ENCODE measurements at regions not wholly inside any gene's neighbourhood (a gene's known extent, or its start where the extent isn't known, plus 50 kb on each side); places are given as distances from the start of the nearest gene placed in this dataset.

GRCh38 chr10:70958396-70958795 lies 70.0 kb upstream of the PCBD1 start:
- no peaks in the 10 kb centered on the region for H3K9me3 Mint-ChIP-seq
- ATAC-seq (replicated peaks in 1 of 4): no peak
- WGBS (ENCODE audit: insufficient coverage): 83% methylated on average over 1 of the region's 3 CpGs
- H3K36me3 ChIP-seq (ENCODE audit: control insufficient read depth in 2 of 2, extremely low read depth in 1 of 2, insufficient read depth in 1 of 2, low read length in 1 of 2): no peaks in the 10 kb centered on the region
- H3K4me1 Mint-ChIP-seq: no peaks in the 10 kb centered on the region
- ChIA-PET CTCF (no interaction called here), POLR2A (no interaction called here)
- H3K9me3 ChIP-seq: no peaks in the 10 kb centered on the region
- peaks cover 2 to 13% of the 10 kb centered on the region in 2 donors for H3K27me3 Mint-ChIP-seq
- H3K27me3 ChIP-seq (replicated peaks in 1 of 2; ENCODE audit: control insufficient read depth in 2 of 2, extremely low read depth in 1 of 2, insufficient read depth in 2 of 2, low read length in 1 of 2): peaks cover 0 to 22% of the 10 kb centered on the region in 2 experiments
- no peaks in the 10 kb centered on the region for H3K36me3 Mint-ChIP-seq
- no peak for DNase-seq
- no peak overlapping the region for H3K27ac ChIP-seq (ENCODE audit: low read length)
- H3K4me1 ChIP-seq (ENCODE audit: control insufficient read depth in 1 of 2, extremely low read depth in 1 of 2, insufficient read depth in 2 of 2, low read length in 2 of 2): no peaks in the 10 kb centered on the region
- no peak overlapping the region for H3K4me3 ChIP-seq (ENCODE audit: control insufficient read depth in 1 of 2, extremely low read depth in 1 of 2, low read length in 1 of 2)
- H3K4me3 Mint-ChIP-seq: no peak overlapping the region
- H3K27ac Mint-ChIP-seq: no peak overlapping the region

- 93% methylated on average over 2 of the region's 2 CpGs for WGBS (ENCODE audit: insufficient coverage)
- Mint-ChIP-seq H3K4me1 (no peaks in the 10 kb centered on the region), H3K27me3 (peaks cover 2 to 10% of the 10 kb centered on the region in 2 donors), H3K36me3 (no peaks in the 10 kb centered on the region), H3K4me3 (no peak overlapping the region), H3K9me3 (no peaks in the 10 kb centered on the region), H3K27ac (no peak overlapping the region)
- Histone ChIP-seq H3K27ac (ENCODE audit: low read length) (no peak overlapping the region), H3K9me3 (no peaks in the 10 kb centered on the region), H3K4me3 (ENCODE audit: control insufficient read depth in 1 of 2, extremely low read depth in 1 of 2, low read length in 1 of 2) (no peak overlapping the region), H3K4me1 (ENCODE audit: control insufficient read depth in 1 of 2, extremely low read depth in 1 of 2, insufficient read depth in 2 of 2, low read length in 2 of 2) (no peaks in the 10 kb centered on the region), H3K27me3 (replicated peaks in 1 of 2; ENCODE audit: control insufficient read depth in 2 of 2, extremely low read depth in 1 of 2, insufficient read depth in 2 of 2, low read length in 1 of 2) (peaks cover 0 to 22% of the 10 kb centered on the region in 2 experiments), H3K36me3 (ENCODE audit: control insufficient read depth in 2 of 2, extremely low read depth in 1 of 2, insufficient read depth in 1 of 2, low read length in 1 of 2) (no peaks in the 10 kb centered on the region)
- no peak for ATAC-seq (replicated peaks in 1 of 4)
- POLR2A ChIA-PET: no interaction called here
- DNase-seq: no peak
- CTCF ChIA-PET: no interaction called here
Observed at GRCh38 chr10:70960316-70960715, 72.0 kb upstream of the PCBD1 start.

- H3K27me3 Mint-ChIP-seq: peaks cover 5 to 13% of the 10 kb centered on the region in 2 donors
- H3K4me1 ChIP-seq (ENCODE audit: control insufficient read depth in 1 of 2, extremely low read depth in 1 of 2, insufficient read depth in 2 of 2, low read length in 2 of 2): no peaks in the 10 kb centered on the region
- no peaks in the 10 kb centered on the region for H3K36me3 Mint-ChIP-seq
- H3K4me3 ChIP-seq (ENCODE audit: control insufficient read depth in 1 of 2, extremely low read depth in 1 of 2, low read length in 1 of 2): no peak overlapping the region
- no peak overlapping the region for H3K27ac Mint-ChIP-seq
- POLR2A ChIA-PET: no interaction called here
- ATAC-seq (replicated peaks in 1 of 4) (no peak), DNase-seq (no peak)
- H3K4me1 Mint-ChIP-seq: no peaks in the 10 kb centered on the region
- no peaks in the 10 kb centered on the region for H3K36me3 ChIP-seq (ENCODE audit: control insufficient read depth in 2 of 2, extremely low read depth in 1 of 2, insufficient read depth in 1 of 2, low read length in 1 of 2)
- CTCF ChIA-PET: no interaction called here
- H3K27ac ChIP-seq (ENCODE audit: low read length): no peak overlapping the region
- 93% methylated on average over 2 of the region's 9 CpGs for WGBS (ENCODE audit: insufficient coverage)
- no peak overlapping the region for H3K4me3 Mint-ChIP-seq
- H3K9me3 ChIP-seq: no peaks in the 10 kb centered on the region
- peaks cover 0 to 27% of the 10 kb centered on the region in 2 experiments for H3K27me3 ChIP-seq (replicated peaks in 1 of 2; ENCODE audit: control insufficient read depth in 2 of 2, extremely low read depth in 1 of 2, insufficient read depth in 2 of 2, low read length in 1 of 2)
- H3K9me3 Mint-ChIP-seq: no peaks in the 10 kb centered on the region
Observed at GRCh38 chr10:70960783-70961570, 72.6 kb upstream of the PCBD1 start.

GRCh38 chr10:70962686-70963085 lies 74.3 kb upstream of the PCBD1 start:
- no peak overlapping the region for H3K4me3 Mint-ChIP-seq
- ATAC-seq (replicated peaks in 1 of 4): no peak
- no peaks in the 10 kb centered on the region for H3K36me3 ChIP-seq (ENCODE audit: control insufficient read depth in 2 of 2, extremely low read depth in 1 of 2, insufficient read depth in 1 of 2, low read length in 1 of 2)
- peaks cover 8 to 13% of the 10 kb centered on the region in 2 donors for H3K27me3 Mint-ChIP-seq
- H3K4me1 ChIP-seq (ENCODE audit: control insufficient read depth in 1 of 2, extremely low read depth in 1 of 2, insufficient read depth in 2 of 2, low read length in 2 of 2): no peaks in the 10 kb centered on the region
- no peaks in the 10 kb centered on the region for H3K9me3 ChIP-seq
- WGBS (ENCODE audit: insufficient coverage): no CpG with 5 or more reads among the region's 4 CpGs
- ChIA-PET CTCF (no interaction called here), POLR2A (no interaction called here)
- H3K27ac Mint-ChIP-seq: no peak overlapping the region
- H3K4me3 ChIP-seq (ENCODE audit: control insufficient read depth in 1 of 2, extremely low read depth in 1 of 2, low read length in 1 of 2): no peak overlapping the region
- H3K9me3 Mint-ChIP-seq: no peaks in the 10 kb centered on the region
- no peaks in the 10 kb centered on the region for H3K4me1 Mint-ChIP-seq
- peaks cover 0 to 30% of the 10 kb centered on the region in 2 experiments for H3K27me3 ChIP-seq (replicated peaks in 1 of 2; ENCODE audit: control insufficient read depth in 2 of 2, extremely low read depth in 1 of 2, insufficient read depth in 2 of 2, low read length in 1 of 2)
- H3K27ac ChIP-seq (ENCODE audit: low read length): no peak overlapping the region
- H3K36me3 Mint-ChIP-seq: no peaks in the 10 kb centered on the region
- DNase-seq: no peak

DNA sequence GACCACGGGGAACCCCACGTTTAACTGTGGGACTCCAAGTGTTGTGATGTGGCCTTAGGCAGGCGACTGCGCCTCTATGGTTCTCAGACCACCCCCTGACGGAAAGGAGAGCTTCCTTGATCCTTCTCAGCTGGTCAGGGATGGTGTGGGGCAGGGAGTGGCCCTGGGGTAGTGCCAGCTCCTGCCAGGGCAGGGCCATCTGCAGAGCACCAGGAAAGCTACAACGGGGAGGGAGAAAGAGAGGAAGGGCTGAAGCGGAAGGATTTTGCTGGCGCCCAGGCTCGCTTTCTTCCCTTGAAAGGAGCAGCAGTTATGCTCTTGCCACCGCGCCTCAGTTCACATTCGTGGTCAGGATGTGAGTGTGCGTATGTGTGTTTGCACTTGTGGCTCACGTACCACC lies 74.9 kb upstream of the PCBD1 start:
- Mint-ChIP-seq H3K27me3 (peaks cover 8 to 13% of the 10 kb centered on the region in 2 donors), H3K27ac (no peak overlapping the region), H3K36me3 (no peaks in the 10 kb centered on the region), H3K9me3 (no peaks in the 10 kb centered on the region), H3K4me1 (no peaks in the 10 kb centered on the region), H3K4me3 (no peak overlapping the region)
- CTCF ChIA-PET: no interaction called here
- Histone ChIP-seq H3K4me1 (ENCODE audit: control insufficient read depth in 1 of 2, extremely low read depth in 1 of 2, insufficient read depth in 2 of 2, low read length in 2 of 2) (no peaks in the 10 kb centered on the region), H3K4me3 (ENCODE audit: control insufficient read depth in 1 of 2, extremely low read depth in 1 of 2, low read length in 1 of 2) (no peak overlapping the region), H3K27ac (ENCODE audit: low read length) (no peak overlapping the region), H3K27me3 (replicated peaks in 1 of 2; ENCODE audit: control insufficient read depth in 2 of 2, extremely low read depth in 1 of 2, insufficient read depth in 2 of 2, low read length in 1 of 2) (peaks cover 0 to 30% of the 10 kb centered on the region in 2 experiments), H3K9me3 (no peaks in the 10 kb centered on the region), H3K36me3 (ENCODE audit: control insufficient read depth in 2 of 2, extremely low read depth in 1 of 2, insufficient read depth in 1 of 2, low read length in 1 of 2) (no peaks in the 10 kb centered on the region)
- no peak for DNase-seq
- no peak for ATAC-seq (replicated peaks in 1 of 4)
- POLR2A ChIA-PET: no interaction called here
- 73% methylated on average over 13 of the region's 14 CpGs for WGBS (ENCODE audit: insufficient coverage)

- H3K36me3 ChIP-seq (ENCODE audit: control insufficient read depth in 2 of 2, extremely low read depth in 1 of 2, insufficient read depth in 1 of 2, low read length in 1 of 2): no peaks in the 10 kb centered on the region
- DNase-seq: no peak
- H3K4me3 Mint-ChIP-seq: no peak overlapping the region
- peaks cover 0 to 34% of the 10 kb centered on the region in 2 experiments for H3K27me3 ChIP-seq (replicated peaks in 1 of 2; ENCODE audit: control insufficient read depth in 2 of 2, extremely low read depth in 1 of 2, insufficient read depth in 2 of 2, low read length in 1 of 2)
- no CpG with 5 or more reads among the region's 5 CpGs for WGBS (ENCODE audit: insufficient coverage)
- no peaks in the 10 kb centered on the region for H3K4me1 Mint-ChIP-seq
- H3K27me3 Mint-ChIP-seq: peaks cover 14 to 18% of the 10 kb centered on the region in 2 donors
- no peak overlapping the region for H3K27ac ChIP-seq (ENCODE audit: low read length)
- H3K9me3 Mint-ChIP-seq: no peaks in the 10 kb centered on the region
- ATAC-seq (replicated peaks in 1 of 4): no peak
- ChIA-PET POLR2A (no interaction called here), CTCF (no interaction called here)
- no peaks in the 10 kb centered on the region for H3K36me3 Mint-ChIP-seq
- H3K27ac Mint-ChIP-seq: no peak overlapping the region
- no peaks in the 10 kb centered on the region for H3K4me1 ChIP-seq (ENCODE audit: control insufficient read depth in 1 of 2, extremely low read depth in 1 of 2, insufficient read depth in 2 of 2, low read length in 2 of 2)
- no peak overlapping the region for H3K4me3 ChIP-seq (ENCODE audit: control insufficient read depth in 1 of 2, extremely low read depth in 1 of 2, low read length in 1 of 2)
- H3K9me3 ChIP-seq: no peaks in the 10 kb centered on the region
Observed at GRCh38 chr10:70964245-70964644, 75.9 kb upstream of the PCBD1 start.

DNA sequence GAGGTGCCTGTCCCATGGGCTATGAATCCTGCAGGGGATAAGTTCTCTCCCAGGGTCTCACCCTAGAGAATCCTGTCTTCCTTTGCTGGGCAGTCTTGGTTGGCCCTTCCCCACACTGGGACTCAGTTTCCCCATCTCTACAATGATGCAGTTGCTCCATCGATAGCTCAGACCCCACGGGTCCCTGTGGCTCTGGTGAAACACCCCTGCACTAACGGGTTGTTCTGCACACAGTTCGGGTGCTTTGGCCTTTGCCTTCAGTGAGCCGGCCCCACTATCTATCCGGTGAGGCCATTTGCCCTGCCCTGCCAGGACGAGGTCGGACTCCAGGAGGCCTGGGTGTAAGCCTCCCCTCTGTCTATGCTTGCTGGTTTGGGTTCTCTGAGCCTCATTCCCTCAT lies 76.5 kb upstream of the PCBD1 start:
- Histone ChIP-seq H3K4me1 (ENCODE audit: control insufficient read depth in 1 of 2, extremely low read depth in 1 of 2, insufficient read depth in 2 of 2, low read length in 2 of 2) (no peaks in the 10 kb centered on the region), H3K9me3 (no peaks in the 10 kb centered on the region), H3K27me3 (replicated peaks in 1 of 2; ENCODE audit: control insufficient read depth in 2 of 2, extremely low read depth in 1 of 2, insufficient read depth in 2 of 2, low read length in 1 of 2) (peaks cover 0 to 37% of the 10 kb centered on the region in 2 experiments), H3K4me3 (ENCODE audit: control insufficient read depth in 1 of 2, extremely low read depth in 1 of 2, low read length in 1 of 2) (no peak overlapping the region), H3K27ac (ENCODE audit: low read length) (no peak overlapping the region), H3K36me3 (ENCODE audit: control insufficient read depth in 2 of 2, extremely low read depth in 1 of 2, insufficient read depth in 1 of 2, low read length in 1 of 2) (no peaks in the 10 kb centered on the region)
- Mint-ChIP-seq H3K27ac (no peak overlapping the region), H3K27me3 (peaks cover 15 to 19% of the 10 kb centered on the region in 2 donors), H3K9me3 (no peaks in the 10 kb centered on the region), H3K36me3 (no peaks in the 10 kb centered on the region), H3K4me3 (no peak overlapping the region), H3K4me1 (no peaks in the 10 kb centered on the region)
- ChIA-PET CTCF (no interaction called here), POLR2A (no interaction called here)
- WGBS (ENCODE audit: insufficient coverage): 73% methylated on average over 5 of the region's 8 CpGs
- no peak for DNase-seq
- ATAC-seq (replicated peaks in 1 of 4): no peak
